CD14-positive monocyte (primary cell): ENCODE measurements at regions not wholly inside any gene's neighbourhood (a gene's known extent, or its start where the extent isn't known, plus 50 kb on each side); places are given as distances from the start of the nearest gene placed in this dataset.

Experiments
- DNase-seq, 3 donors: peaks; one replicate each; pipeline ENCODE4 v3.0.0-alpha.2; 2011 to 2022
- H2AFZ ChIP-seq: 2 replicates; pipeline ENCODE4 v1.6.0; 2012; ENCODE audit warnings: mild to moderate bottlenecking, low read depth, low read length, inconsistent platforms; ENCODE audit not compliant: insufficient read depth, poor library complexity, severe bottlenecking
- H3K27ac ChIP-seq, 2 donors: 1 replicate in 1 of 2; 2 replicates in 1 of 2; pipeline ENCODE4 v1.5.1; 2012 to 2013; ENCODE audit warnings: low read length in 2 of 2, control low read depth in 1 of 2, inconsistent platforms in 1 of 2, low read depth in 1 of 2, mild to moderate bottlenecking in 1 of 2
- H3K27me3 ChIP-seq, 2 donors: one replicate each; pipeline versions ENCODE4 v1.6.0 to v1.6.1; 2011 to 2013; ENCODE audit warnings: low read length in 2 of 2; ENCODE audit not compliant: control insufficient read depth in 2 of 2, insufficient read depth in 2 of 2
- H3K36me3 ChIP-seq, 2 donors: replicated peaks in 1 of 2; 1 replicate in 1 of 2; 2 replicates in 1 of 2; pipeline versions ENCODE4 v1.5.1 to v1.6.1; 2012 to 2013; ENCODE audit warnings: low read length in 2 of 2, control low read depth in 1 of 2, inconsistent platforms in 1 of 2, mild to moderate bottlenecking in 1 of 2; ENCODE audit not compliant: insufficient read depth in 2 of 2, control insufficient read depth in 1 of 2
- H3K4me1 ChIP-seq, 2 donors: 1 replicate in 1 of 2; 2 replicates in 1 of 2; pipeline versions ENCODE4 v1.5.1 to v1.6.1; 2012 to 2013; ENCODE audit warnings: low read length in 2 of 2, control low read depth in 1 of 2, inconsistent platforms in 1 of 2, mild to moderate bottlenecking in 1 of 2, moderate library complexity in 1 of 2; ENCODE audit not compliant: insufficient read depth in 2 of 2, control insufficient read depth in 1 of 2
- H3K4me2 ChIP-seq: replicated peaks from 2 replicates; pipeline ENCODE3; 2012; ENCODE audit warnings: low read length, moderate library complexity, mild to moderate bottlenecking; ENCODE audit not compliant: poor library complexity, severe bottlenecking; ENCODE audit errors: extremely low read depth
- H3K4me3 ChIP-seq, 3 experiments: fragments of 200-600 bp in 1 of 3; sonication (generic) in 1 of 3; replicated peaks in 1 of 3; 1 replicate in 2 of 3; 2 replicates in 1 of 3; pipeline ENCODE4 v1.5.1; 2011 to 2013; ENCODE audit warnings: low read length in 3 of 3, mild to moderate bottlenecking in 3 of 3, control low read depth in 2 of 3, low read depth in 2 of 3, inconsistent platforms in 1 of 3, moderate library complexity in 1 of 3
- H3K79me2 ChIP-seq: 2 replicates; pipeline ENCODE4 v1.6.0; 2012; ENCODE audit warnings: mild to moderate bottlenecking, control low read depth, inconsistent platforms, low read length, moderate library complexity; ENCODE audit not compliant: insufficient read depth
- H3K9ac ChIP-seq: 2 replicates; pipeline ENCODE4 v1.6.0; 2017; ENCODE audit warnings: low read length, mild to moderate bottlenecking; ENCODE audit not compliant: insufficient read depth, poor library complexity, severe bottlenecking
- H3K9me3 ChIP-seq, 2 donors: replicated peaks in 1 of 2; 1 replicate in 1 of 2; 2 replicates in 1 of 2; pipeline versions ENCODE4 v1.5.1 to v1.6.1; 2012 to 2013; ENCODE audit warnings: low read length in 2 of 2, control low read depth in 1 of 2; ENCODE audit not compliant: control insufficient read depth in 1 of 2, insufficient read depth in 1 of 2
- H4K20me1 ChIP-seq: 2 replicates; pipeline ENCODE4 v1.6.0; 2012; ENCODE audit warnings: mild to moderate bottlenecking, low read length, control low read depth, moderate library complexity; ENCODE audit not compliant: insufficient read depth
- H3K27ac Mint-ChIP-seq, 7 donors: one replicate each; pipeline ENCODE4 v1.8.0; 2020; ENCODE audit warnings: mild to moderate bottlenecking in 7 of 7, mixed read lengths in 7 of 7, moderate library complexity in 6 of 7, inconsistent platforms in 2 of 7
- H3K27me3 Mint-ChIP-seq, 3 donors: one replicate each; pipeline ENCODE4 v1.8.0; 2021 to 2022; ENCODE audit warnings: low read depth in 3 of 3, mild to moderate bottlenecking in 3 of 3, mixed read lengths in 3 of 3, moderate library complexity in 3 of 3, inconsistent platforms in 1 of 3
- H3K36me3 Mint-ChIP-seq, 2 donors: one replicate each; pipeline ENCODE4 v1.8.0; 2020; ENCODE audit warnings: mixed read lengths in 2 of 2, inconsistent platforms in 1 of 2, mild to moderate bottlenecking in 1 of 2
- H3K4me1 Mint-ChIP-seq: one replicate; pipeline ENCODE4 v1.8.0; 2020; ENCODE audit warnings: mild to moderate bottlenecking, mixed read lengths
- H3K4me3 Mint-ChIP-seq, 2 donors: one replicate each; pipeline ENCODE4 v1.8.0; 2020; ENCODE audit warnings: mild to moderate bottlenecking in 2 of 2, mixed read lengths in 2 of 2, moderate library complexity in 1 of 2
- H3K9me3 Mint-ChIP-seq, 7 donors: one replicate each; pipeline ENCODE4 v1.8.0; 2020 to 2022; ENCODE audit warnings: mixed read lengths in 7 of 7, mild to moderate bottlenecking in 6 of 7, moderate library complexity in 6 of 7, inconsistent platforms in 2 of 7
- CTCF ChIP-seq: fragments of 200-600 bp; IDR thresholded peaks from one replicate; pipeline ENCODE4 v1.8.0; 2022; ENCODE audit warnings: antibody characterized with exemption, mild to moderate bottlenecking
- WGBS: methylation state at CpG from one replicate; pipeline ENCODE4 v1.1.5; 2013; ENCODE audit warnings: missing lambda C conversion rate; ENCODE audit not compliant: insufficient coverage; 5-methylcytosine and 5-hydroxymethylcytosine counted together
- intact Hi-C, 2 donors: fragments of 100-400 bp; cut with micrococcal nuclease; formaldehyde crosslinking; loops; one replicate each; pipeline versions ENCODE4 v1.15.0 to v1.15.1; 2023

DNA sequence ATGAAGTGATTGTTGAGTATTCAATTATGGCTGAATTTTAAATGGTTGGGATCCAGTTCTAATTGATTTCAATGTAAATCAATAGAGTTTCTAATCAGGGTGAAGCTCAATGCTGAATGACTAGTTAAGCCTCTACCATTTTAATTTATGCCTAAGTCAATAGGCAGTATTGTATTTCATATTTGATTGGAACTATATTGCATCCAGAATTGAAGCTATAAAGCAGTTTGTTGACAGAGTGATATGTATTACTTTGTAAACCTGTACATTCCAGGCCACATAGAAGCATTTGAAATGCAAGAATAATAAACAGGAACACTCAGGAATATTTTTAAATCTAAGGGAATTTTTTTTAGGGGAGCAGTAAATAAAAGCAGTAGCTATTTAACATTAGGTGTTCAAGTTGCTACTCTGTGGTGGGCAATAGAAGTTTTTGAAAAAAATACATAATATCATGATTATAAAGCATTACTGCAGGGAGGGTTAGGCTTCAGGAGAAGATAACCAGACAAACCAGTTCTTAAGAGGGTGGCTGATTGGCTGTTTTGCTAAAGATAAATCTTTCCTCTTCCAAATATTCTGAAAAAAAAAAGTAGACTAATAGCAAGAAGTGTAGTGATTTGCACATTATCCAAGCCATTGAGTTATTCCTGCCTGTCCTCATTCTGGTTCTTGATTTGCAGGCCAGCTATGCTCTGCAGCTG, 492.0 kb upstream of the MEF2C start:
- Mint-ChIP-seq H3K27ac (no peak overlapping the region), H3K36me3 (no peaks in the 10 kb centered on the region), H3K4me1 (peaks cover 6% of the 10 kb centered on the region), H3K9me3 (peaks cover 0 to 9% (median 3%) of the 10 kb centered on the region in 7 donors), H3K27me3 (peaks cover 0 to 2% (median 0%) of the 10 kb centered on the region in 3 donors), H3K4me3 (no peak overlapping the region)
- H3K4me3 ChIP-seq: no peak overlapping the region
- no peak for DNase-seq
- no peak overlapping the region for H3K27ac ChIP-seq
- H2AFZ ChIP-seq: peak overlapping the region; percentile 8
- no peak overlapping the region for H3K4me2 ChIP-seq
- no peaks in the 10 kb centered on the region for H3K27me3 ChIP-seq
- TF ChIP-seq CTCF: no peak
- H3K79me2 ChIP-seq: no peaks in the 10 kb centered on the region
- intact Hi-C loops: no loop called here
- no peaks in the 10 kb centered on the region for H4K20me1 ChIP-seq
- peaks cover 2 to 9% of the 10 kb centered on the region in 2 donors for H3K4me1 ChIP-seq
- H3K9me3 ChIP-seq: no peaks in the 10 kb centered on the region
- H3K36me3 ChIP-seq: no peaks in the 10 kb centered on the region
- no peak overlapping the region for H3K9ac ChIP-seq

DNA sequence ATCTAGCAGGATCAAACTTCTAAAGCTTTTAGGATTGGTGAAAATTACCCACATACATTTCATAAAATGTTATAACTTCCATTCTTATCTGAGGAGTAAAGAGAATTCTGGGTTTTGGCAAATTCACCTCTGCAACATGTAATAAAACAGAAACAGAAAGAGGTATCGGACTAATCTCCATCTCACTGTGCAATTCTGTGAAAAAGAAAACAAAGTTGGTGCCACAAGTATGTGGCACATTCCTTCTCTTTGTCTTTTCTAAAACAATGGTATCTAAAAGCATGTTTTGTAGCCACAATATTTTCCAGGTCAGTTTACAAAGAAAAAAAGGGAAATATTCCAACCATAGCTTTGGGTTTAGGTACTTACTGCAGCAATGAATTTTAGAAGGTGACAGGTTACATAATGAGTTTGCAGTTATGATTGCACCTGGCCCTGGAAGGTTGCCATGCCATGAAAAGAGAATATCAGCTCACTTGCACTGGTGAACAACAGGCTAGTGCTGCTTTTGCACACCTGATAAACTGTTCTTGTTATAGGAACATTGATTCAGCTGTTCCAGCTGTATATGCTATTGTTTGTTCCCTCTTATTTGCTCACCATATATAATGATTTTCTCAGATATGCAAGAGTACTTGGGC, 491.3 kb upstream of the MEF2C start:
- H3K36me3 ChIP-seq: no peaks in the 10 kb centered on the region
- WGBS: no CpG with 5 or more reads among the region's 1 CpG
- Mint-ChIP-seq H3K27me3 (peaks cover 0 to 2% (median 0%) of the 10 kb centered on the region in 3 donors), H3K4me1 (peaks cover 6% of the 10 kb centered on the region), H3K36me3 (no peaks in the 10 kb centered on the region), H3K4me3 (no peak overlapping the region), H3K27ac (no peak overlapping the region), H3K9me3 (peaks cover 0 to 13% (median 4%) of the 10 kb centered on the region in 7 donors)
- no peak for DNase-seq
- H3K4me2 ChIP-seq: no peak overlapping the region
- no peak for TF ChIP-seq CTCF
- H3K4me1 ChIP-seq: peaks cover 2 to 9% of the 10 kb centered on the region in 2 donors
- H3K79me2 ChIP-seq: no peaks in the 10 kb centered on the region
- no peak overlapping the region for H3K27ac ChIP-seq
- H3K9ac ChIP-seq: no peak overlapping the region
- no peaks in the 10 kb centered on the region for H3K9me3 ChIP-seq
- no peaks in the 10 kb centered on the region for H3K27me3 ChIP-seq
- peak overlapping the region; percentile 8 for H2AFZ ChIP-seq
- intact Hi-C loops: no loop called here
- H4K20me1 ChIP-seq: no peaks in the 10 kb centered on the region
- no peak overlapping the region for H3K4me3 ChIP-seq
